COLO829 (cell line): ENCODE measurements at regions not wholly inside any gene's neighbourhood (a gene's known extent, or its start where the extent isn't known, plus 50 kb on each side); places are given as distances from the start of the nearest gene placed in this dataset.
"Not testable (repeated sequence)": the region's sequence is repeated elsewhere in the genome, so short reads cannot be mapped to it uniquely, and the experiment has no call there.

Source experiments
- DNase-seq: peaks from one replicate; pipeline ENCODE4 v3.0.0; 2012; ENCODE audit warnings: low spot score

GRCh38 chr10:43852644-43853214 is 204.0 kb upstream of the ZNF32 start:
- DNase-seq, result no peak

DNA sequence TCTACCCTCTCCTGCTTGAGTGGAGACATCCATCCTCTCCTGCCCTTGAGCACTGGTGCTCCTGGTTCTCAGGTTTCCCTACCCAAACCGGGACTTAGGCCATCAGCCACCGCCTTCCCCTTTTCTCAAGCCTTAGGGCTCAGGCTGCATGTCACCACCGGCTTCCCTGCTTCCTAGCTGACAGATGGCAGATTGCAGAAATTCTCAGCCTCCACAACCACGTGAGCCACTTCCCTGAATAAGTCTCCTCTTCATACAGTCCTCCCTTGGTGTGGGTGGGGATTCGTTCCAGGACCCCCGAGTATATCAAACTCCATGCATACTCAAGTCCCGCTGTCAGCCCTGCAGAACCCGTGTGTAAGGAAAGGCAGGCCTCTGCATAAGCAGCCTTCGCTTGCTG is 203.5 kb upstream of the ZNF32 start:
- DNase-seq, result no peak

DNA sequence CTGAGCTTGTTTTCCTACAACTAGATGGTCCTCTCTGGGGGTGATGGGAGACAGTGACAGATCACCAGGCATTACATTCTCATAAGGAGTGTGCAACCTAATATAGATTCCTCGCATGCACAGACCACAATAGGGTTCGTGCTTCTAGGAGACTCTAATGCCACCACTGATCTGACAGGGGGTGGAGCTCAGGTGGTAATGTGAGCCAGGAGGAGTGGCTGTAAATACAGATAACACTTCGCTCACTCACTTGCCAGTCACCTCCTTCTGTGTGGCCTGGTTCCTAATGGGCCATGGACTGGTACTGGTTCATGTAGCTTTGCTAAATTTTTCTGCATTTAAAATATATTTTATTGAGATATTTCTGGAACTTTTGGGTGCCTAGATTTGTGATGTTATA is 202.3 kb upstream of the ZNF32 start:
- no peak for DNase-seq

DNA sequence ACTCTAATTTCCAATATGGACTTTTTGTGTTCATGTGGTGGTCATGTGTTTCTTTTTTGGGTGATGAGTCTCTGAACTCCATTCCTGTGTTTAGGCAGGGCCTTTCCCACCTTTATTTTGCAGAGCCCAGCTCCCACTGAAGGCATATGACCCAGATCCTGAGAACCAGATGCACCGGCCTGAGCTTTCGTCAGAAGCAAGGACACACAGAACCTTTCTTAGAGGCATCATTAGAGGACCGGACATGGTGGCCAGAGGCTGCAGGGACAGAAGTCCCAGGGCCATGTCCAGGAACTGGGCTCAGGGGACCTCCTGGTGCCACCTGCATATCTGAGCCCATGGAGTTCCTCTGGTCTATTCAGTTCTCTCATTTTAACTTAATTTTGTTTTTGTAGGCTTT is 200.9 kb upstream of the ZNF32 start:
- no peak for DNase-seq

DNA sequence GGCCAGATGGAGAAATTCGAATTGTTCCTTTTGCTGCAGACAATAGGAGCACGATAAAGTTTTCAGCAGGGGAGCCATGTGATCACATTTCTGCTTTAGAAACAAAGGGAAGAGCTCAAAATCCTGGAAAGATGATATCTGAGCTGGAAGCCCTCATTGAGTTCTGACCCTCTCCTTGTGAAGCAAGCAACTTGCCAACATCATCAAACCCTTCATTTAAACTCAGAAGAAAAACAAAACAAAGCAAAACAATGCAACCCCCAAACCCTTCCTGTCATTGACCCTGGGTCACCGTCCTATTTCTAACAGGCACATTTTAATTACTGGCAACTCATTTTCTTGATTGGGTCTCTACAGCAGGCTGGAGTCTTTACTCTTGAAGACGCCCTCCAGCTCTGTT is 198.3 kb upstream of the ZNF32 start:
- DNase-seq, result no peak

DNA sequence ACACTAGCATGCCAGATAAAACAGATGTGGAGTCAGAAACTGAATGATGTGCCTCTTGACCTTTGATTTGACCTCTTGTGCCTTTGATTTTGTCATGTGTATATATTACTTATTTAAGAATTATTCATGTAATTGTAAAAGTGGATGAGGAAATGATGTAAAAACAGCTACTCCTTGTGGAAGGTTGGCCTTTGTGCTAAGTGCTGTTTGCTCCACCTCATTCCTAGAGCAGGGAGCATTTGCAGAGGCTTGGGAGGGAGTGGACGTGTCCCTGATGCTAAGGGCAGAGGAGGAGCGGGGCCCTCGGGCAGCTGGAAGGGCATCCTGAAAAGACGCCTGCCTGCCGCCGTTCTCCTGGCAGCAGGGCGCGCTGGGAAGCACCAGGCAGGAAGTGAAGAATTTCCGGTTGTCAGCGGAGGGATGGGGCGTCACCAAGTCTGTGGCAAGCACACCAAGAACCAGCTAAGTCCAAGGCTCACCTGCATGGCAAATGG is 197.6 kb upstream of the ZNF32 start:
- DNase-seq, result no peak

DNA sequence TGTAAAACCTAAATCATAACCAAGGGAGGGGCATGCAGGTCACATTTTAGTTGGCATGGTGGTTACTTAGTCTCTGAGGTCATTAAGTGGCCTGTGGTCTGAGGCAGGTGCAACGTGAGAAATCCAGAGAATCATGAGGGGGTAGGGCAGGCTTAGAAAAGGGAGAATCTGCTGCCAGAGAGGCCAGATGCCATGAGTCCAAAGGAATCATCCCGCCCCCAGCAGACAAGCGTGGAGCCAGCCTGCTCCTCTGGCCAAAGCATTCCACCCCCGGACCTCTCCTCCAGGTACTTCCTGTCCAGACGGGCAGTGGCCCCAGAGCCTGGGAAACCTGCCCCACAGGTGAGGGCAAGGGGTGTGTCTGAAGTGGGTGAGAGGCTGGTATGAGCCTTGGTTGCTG is 196.4 kb upstream of the ZNF32 start:
- DNase-seq, result no peak

- no peak for DNase-seq
Measured at GRCh38 chr10:43844221-43844620, 195.5 kb upstream of the ZNF32 start.

DNA sequence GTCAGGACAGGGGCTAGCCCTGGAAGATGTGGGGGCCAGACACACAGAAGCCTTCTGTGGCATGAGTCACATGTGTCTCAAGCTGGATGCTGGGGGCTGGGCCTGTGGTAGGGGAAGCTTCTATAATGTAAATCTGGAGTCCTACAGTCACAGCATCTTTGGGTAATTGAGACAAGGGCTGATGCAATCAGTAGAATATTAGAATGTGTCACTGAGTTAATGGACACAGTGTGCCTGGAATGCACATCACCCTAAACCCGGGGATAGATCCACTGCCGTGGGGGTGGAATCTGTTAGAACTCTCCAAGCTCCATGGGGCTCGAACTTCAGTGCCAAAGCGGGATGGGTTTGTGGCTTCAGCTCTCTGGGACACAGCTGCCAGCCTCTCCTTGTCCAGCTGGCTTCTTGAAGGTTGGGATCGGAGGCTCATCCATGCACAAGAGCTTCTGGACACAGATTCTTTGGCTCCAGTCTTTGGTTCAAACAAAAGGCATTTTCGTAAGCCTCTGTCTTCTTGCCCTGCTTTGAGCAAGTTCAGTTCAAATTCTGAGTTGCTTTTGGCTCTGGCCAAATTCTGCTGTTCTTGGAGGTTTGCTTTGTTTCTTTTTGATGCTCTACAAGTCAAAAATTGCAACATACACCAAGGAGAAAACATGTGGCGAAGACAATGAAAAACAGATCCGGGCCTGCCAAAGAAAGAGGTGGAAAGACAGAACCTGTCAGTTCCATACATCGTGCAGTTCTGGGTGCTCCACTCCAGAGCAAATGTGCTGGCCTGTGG is 194.8 kb upstream of the ZNF32 start:
- DNase-seq, result no peak

- DNase-seq, result no peak
Measured at GRCh38 chr10:43842496-43842895, 193.8 kb upstream of the ZNF32 start.

GRCh38 chr10:43842072-43842471 is 193.4 kb upstream of the ZNF32 start:
- no peak for DNase-seq

GRCh38 chr10:43839973-43840372 is 191.3 kb upstream of the ZNF32 start:
- DNase-seq, result no peak

DNA sequence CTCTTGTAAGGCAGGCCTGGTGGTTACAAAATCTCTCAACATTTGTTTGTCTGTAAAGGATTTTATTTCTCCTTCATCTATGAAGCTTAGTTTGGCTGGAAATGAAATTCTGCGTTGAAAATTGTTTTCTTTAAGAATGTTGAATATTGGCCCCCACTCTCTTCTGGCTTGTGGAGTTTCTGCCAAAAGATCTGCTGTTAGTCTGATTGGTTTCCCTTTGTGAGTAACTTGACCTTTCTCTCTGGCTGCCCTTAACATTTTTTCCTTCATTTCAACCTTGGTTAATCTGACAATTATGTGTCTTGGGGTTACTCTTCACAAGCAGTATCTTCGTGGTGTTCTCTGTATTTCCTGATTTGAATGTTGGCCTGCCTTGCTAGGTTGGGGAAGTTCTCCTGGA is 186.1 kb upstream of the ZNF32 start:
- DNase-seq, result not testable (repeated sequence)

GRCh38 chr10:43827853-43828252 is 179.2 kb upstream of the ZNF32 start:
- no peak for DNase-seq

GRCh38 chr10:43825984-43826383 is 177.3 kb upstream of the ZNF32 start:
- no peak for DNase-seq

DNA sequence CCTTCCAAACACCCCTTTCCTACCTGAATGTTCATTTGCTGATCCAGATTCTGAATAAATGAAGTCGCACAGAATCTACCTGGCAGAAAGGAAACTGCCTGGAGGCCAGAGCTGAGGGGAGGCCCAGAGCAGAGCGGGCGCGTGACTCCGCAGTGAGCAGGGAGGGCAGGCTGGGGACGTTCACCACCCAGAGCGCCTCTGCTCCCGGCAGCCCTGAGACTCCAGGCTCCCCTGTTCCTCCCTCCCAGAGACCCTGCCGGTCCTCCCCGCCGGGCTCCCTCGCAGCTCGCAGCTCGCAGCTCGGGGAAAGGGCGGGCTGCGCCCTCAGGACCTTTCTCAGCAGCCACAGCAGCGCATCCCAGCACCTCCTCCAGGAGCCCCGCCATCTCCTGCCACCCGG is 176.7 kb upstream of the ZNF32 start:
- no peak for DNase-seq

- no peak for DNase-seq
Measured at GRCh38 chr10:43824934-43825333, 176.3 kb upstream of the ZNF32 start.

- no peak for DNase-seq
Measured at GRCh38 chr10:43822631-43823580, 174.2 kb upstream of the ZNF32 start.

DNA sequence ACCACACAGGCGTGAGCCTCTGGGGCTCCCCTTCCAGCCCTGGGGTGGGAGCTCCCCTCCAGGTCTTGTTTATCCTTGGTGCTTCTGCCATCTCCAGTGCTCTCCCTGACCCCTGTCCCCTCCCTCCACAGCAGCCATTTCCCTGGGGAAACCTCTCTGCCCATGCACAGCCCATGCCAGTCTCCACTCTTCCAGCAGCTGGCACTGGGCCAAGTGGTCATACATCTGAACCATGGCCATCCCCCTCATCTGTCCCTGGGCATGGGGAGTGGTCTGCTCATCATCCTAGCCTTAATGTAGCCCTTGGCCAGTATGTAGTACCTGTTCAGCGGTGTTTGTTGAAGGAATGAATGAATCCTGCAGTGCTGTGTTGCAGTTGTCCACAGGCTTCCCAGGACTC is 172.4 kb upstream of the ZNF32 start:
- DNase-seq, result no peak

DNA sequence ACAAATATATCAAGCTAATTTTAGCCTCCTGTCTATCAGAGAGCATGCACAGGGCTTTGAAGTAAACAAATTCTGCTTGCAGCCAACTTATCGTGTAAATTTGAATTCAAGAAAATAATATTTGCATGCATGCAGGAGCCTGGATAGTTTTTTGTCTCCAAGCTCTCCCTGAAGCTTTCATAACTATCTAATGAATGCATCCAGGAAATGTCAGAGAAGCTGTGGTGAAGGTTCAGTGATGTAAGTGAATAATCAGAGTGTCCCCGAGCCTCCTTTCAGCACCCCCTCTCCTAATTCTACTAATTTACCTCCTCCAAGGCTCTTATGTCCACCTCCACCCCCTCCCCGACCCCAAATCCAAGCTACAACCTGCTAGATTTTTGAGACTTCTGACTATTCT is 172.0 kb upstream of the ZNF32 start:
- DNase-seq, result no peak

DNA sequence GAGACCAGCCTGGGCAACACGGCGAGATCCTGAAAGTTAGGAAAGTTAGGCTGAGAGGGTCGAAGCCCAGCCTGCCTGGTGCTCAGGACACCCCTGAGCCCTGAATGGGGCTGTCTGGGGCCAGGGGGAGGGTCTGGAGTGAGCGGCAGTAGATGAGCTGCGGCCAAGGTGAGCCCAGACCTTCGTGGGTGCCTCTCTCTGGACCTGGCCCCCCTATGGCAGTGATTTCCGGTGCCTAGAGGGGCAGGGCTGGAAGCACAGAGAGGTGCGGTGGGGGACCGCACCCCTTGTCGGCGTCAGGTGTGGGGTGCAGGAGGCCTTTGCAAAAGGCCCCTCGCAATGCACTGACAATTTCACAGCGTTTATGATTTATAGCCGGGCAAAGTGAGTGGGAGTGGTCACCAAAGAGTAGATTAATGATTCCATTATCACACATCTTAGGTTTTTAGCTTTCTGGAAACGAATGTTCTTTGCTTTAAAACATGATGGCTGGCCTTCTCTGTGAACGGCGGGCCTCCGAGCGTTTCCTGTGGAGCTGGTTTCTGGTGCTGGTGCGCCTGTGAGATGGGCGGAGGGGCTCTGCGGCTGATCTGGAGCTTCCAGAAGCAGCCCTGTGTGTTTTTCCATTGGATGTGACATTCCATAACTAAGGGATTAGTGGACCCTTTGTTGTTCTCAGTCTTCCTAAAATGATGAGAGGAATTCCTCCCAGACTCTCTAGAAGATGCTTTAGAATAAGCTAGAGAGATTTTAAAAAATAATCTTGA is 171.0 kb upstream of the ZNF32 start:
- DNase-seq, result no peak

DNA sequence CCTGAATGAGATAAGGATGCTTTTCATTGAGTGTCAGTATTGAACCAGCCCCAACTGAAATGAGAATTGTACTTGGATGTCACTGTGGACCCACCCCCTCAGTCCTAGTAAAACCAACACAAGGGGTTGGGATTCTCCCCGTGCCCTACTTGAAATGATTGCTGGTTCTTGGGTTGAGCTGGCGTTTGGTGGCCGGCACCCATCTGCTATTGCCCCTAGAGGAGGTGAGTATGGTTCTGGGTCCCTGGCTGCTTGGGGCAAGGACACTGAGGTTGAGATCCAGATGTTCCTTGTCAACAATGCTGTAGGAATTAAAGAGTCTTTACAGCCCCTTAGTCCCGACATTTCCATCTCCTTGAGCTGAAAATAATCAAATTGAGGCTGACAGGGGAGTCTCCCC is 170.0 kb upstream of the ZNF32 start:
- DNase-seq, result no peak
